ENCODE measurements at regions not wholly inside any gene's neighbourhood (a gene's known extent, or its start where the extent isn't known, plus 50 kb on each side); places are given as distances from the start of the nearest gene placed in this dataset.

GRCh38 chr6:148005806-148006205, 336.8 kb upstream of the SASH1 start:
- no peak for TF ChIP-seq RAD21 (IDR thresholded peaks at IDR 0.05; ENCODE audit: low read depth)
- TF ChIP-seq ZNF274 (IDR thresholded peaks at IDR 0.05; ENCODE audit: low read depth, low read length), result no peak
- TF ChIP-seq CTCF (IDR thresholded peaks at IDR 0.05 in 2 of 3, conservative IDR thresholded peaks at IDR 0.05 in 1 of 3; ENCODE audit: borderline replicate concordance in 1 of 3, insufficient read depth in 1 of 3, low read depth in 2 of 3, low read length in 2 of 3), result no peak
- no peak for TF ChIP-seq CBX3 (IDR thresholded peaks at IDR 0.05; ENCODE audit: low read depth)
- no peak for TF ChIP-seq REST (IDR thresholded peaks at IDR 0.05; ENCODE audit: low read depth)
- TF ChIP-seq MAX (IDR thresholded peaks at IDR 0.05), result no peak
- no peak for TF ChIP-seq POLR2AphosphoS5 (IDR thresholded peaks at IDR 0.05; ENCODE audit: low read depth, low read length)
- TF ChIP-seq EGR1 (IDR thresholded peaks at IDR 0.05; ENCODE audit: low read depth), result no peak
- no peak for TF ChIP-seq JUND (IDR thresholded peaks at IDR 0.05)
- no peak for TF ChIP-seq ZBTB33 (IDR thresholded peaks at IDR 0.05; ENCODE audit: extremely low read depth, insufficient replicate concordance, low read length)
- TF ChIP-seq EZH2 (IDR thresholded peaks at IDR 0.05), result no peak
- no peak for TF ChIP-seq POLR2A (IDR thresholded peaks at IDR 0.05; ENCODE audit: borderline replicate concordance, extremely low read depth, insufficient read depth, insufficient read length)
